ENCODE measurements at regions not wholly inside any gene's neighbourhood (a gene's known extent, or its start where the extent isn't known, plus 50 kb on each side); places are given as distances from the start of the nearest gene placed in this dataset.

DNA sequence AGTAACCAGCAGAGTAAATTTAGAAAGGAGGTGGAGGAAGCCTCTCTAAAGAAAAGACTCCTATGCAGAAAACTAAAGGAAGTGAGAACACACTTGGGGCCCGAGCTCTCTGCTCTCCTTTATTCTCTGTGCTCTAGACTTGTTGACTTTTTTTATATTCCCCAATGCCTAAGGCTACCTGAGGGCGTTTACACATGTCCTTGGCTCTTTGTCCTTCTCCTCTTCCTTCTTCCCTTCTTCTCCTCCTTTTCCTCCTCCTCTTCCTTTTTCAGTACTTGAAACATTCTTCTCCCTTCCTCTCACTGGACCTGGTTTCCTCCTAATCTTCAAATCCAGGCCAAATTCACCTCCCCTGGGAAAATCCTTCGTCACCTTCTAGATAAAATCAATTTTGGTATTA lies 256.4 kb upstream of the TRPC7 start:
- no peak for ATAC-seq (ENCODE audit: insufficient read depth, low read depth)
- H3K9me3 ChIP-seq (ENCODE audit: insufficient read depth, low read length, severe bottlenecking) = no peaks in the 10 kb centered on the region
- no peak for DNase-seq
- no peaks in the 10 kb centered on the region for H3K4me1 ChIP-seq (ENCODE audit: insufficient read depth, low read length)
- H4K20me1 ChIP-seq (ENCODE audit: insufficient read depth, low read length) = no peaks in the 10 kb centered on the region
- H3K4me2 ChIP-seq (ENCODE audit: insufficient read depth, low read length) = no peak overlapping the region
- H3K9ac ChIP-seq (ENCODE audit: low read depth, low read length) = no peak overlapping the region
- H3K27me3 ChIP-seq (ENCODE audit: insufficient read depth, low read length, poor library complexity) = no peaks in the 10 kb centered on the region
- no peak overlapping the region for H3K4me3 ChIP-seq (ENCODE audit: low read depth in 1 of 2, low read length in 2 of 2)
- no peaks in the 10 kb centered on the region for H3K79me2 ChIP-seq (ENCODE audit: insufficient read depth, low read length)
- no peak overlapping the region for H2AFZ ChIP-seq (ENCODE audit: low read depth, low read length)
- TF ChIP-seq, protein P1, sequence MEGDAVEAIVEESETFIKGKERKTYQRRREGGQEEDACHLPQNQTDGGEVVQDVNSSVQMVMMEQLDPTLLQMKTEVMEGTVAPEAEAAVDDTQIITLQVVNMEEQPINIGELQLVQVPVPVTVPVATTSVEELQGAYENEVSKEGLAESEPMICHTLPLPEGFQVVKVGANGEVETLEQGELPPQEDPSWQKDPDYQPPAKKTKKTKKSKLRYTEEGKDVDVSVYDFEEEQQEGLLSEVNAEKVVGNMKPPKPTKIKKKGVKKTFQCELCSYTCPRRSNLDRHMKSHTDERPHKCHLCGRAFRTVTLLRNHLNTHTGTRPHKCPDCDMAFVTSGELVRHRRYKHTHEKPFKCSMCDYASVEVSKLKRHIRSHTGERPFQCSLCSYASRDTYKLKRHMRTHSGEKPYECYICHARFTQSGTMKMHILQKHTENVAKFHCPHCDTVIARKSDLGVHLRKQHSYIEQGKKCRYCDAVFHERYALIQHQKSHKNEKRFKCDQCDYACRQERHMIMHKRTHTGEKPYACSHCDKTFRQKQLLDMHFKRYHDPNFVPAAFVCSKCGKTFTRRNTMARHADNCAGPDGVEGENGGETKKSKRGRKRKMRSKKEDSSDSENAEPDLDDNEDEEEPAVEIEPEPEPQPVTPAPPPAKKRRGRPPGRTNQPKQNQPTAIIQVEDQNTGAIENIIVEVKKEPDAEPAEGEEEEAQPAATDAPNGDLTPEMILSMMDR (IDR thresholded peaks at IDR 0.05; ENCODE audit: borderline replicate concordance, extremely low read depth, low read length, poor library complexity, severe bottlenecking) = no peak
- no peak for TF ChIP-seq EZH2 (IDR thresholded peaks at IDR 0.05; ENCODE audit: borderline replicate concordance, low read depth, low read length, severe bottlenecking)
- no peaks in the 10 kb centered on the region for H3K36me3 ChIP-seq (ENCODE audit: insufficient read depth, low read length)
- H3K27ac ChIP-seq (ENCODE audit: low read length) = no peak overlapping the region

DNA sequence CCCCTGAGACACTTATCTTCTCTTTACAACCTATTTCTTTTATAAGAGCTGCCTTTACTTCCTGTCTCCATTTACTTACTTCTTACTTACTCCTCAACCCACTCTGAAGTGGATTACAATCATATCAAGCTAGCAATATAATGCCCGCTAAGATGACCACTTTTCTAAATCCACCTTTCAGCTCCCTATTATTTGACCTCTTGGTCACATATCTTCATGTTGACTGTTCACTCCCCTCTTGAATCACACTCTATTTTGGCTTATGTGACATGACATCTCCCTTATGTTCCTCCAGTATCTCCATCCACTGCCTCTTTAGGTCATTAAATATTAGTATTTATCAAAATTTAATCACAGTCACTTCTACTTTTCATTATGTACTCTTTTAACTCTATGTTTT lies 255.3 kb upstream of the TRPC7 start:
- no peaks in the 10 kb centered on the region for H3K79me2 ChIP-seq (ENCODE audit: insufficient read depth, low read length)
- ATAC-seq (ENCODE audit: insufficient read depth, low read depth) (no peak), DNase-seq (no peak)
- H3K4me3 ChIP-seq (ENCODE audit: low read depth in 1 of 2, low read length in 2 of 2) = no peak overlapping the region
- no peaks in the 10 kb centered on the region for H3K36me3 ChIP-seq (ENCODE audit: insufficient read depth, low read length)
- H4K20me1 ChIP-seq (ENCODE audit: insufficient read depth, low read length) = no peaks in the 10 kb centered on the region
- no peaks in the 10 kb centered on the region for H3K27me3 ChIP-seq (ENCODE audit: insufficient read depth, low read length, poor library complexity)
- TF ChIP-seq EZH2 (IDR thresholded peaks at IDR 0.05; ENCODE audit: borderline replicate concordance, low read depth, low read length, severe bottlenecking) = no peak
- TF ChIP-seq, protein P1 (IDR thresholded peaks at IDR 0.05; ENCODE audit: borderline replicate concordance, extremely low read depth, low read length, poor library complexity, severe bottlenecking) = no peak
- no peak overlapping the region for H2AFZ ChIP-seq (ENCODE audit: low read depth, low read length)
- H3K4me1 ChIP-seq (ENCODE audit: insufficient read depth, low read length) = no peaks in the 10 kb centered on the region
- H3K4me2 ChIP-seq (ENCODE audit: insufficient read depth, low read length) = no peak overlapping the region
- no peak overlapping the region for H3K27ac ChIP-seq (ENCODE audit: low read length)
- H3K9ac ChIP-seq (ENCODE audit: low read depth, low read length) = no peak overlapping the region
- H3K9me3 ChIP-seq (ENCODE audit: insufficient read depth, low read length, severe bottlenecking) = no peaks in the 10 kb centered on the region

DNA sequence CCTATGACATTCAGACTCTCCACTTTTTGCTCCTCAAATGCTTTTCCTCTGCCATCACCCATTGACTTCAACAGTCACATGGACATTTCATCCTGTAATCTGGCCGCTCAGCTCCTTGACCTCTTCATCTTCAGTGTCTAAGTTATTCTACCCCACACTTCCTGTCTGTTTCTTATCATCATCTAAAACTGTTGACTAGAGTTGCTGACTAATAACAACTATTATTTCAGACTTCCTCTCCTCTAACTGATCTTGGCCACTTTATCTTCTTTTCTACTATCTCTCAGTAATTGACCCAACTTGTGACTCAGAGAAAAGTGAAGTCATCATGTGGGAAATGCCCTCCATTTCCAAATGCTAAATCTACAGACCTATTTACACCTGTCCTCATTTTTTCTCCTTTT lies 254.7 kb upstream of the TRPC7 start:
- H3K9me3 ChIP-seq (ENCODE audit: insufficient read depth, low read length, severe bottlenecking) = no peaks in the 10 kb centered on the region
- no peak overlapping the region for H3K4me3 ChIP-seq (ENCODE audit: low read depth in 1 of 2, low read length in 2 of 2)
- TF ChIP-seq, protein P1 (IDR thresholded peaks at IDR 0.05; ENCODE audit: borderline replicate concordance, extremely low read depth, low read length, poor library complexity, severe bottlenecking) = no peak
- no peak for TF ChIP-seq EZH2 (IDR thresholded peaks at IDR 0.05; ENCODE audit: borderline replicate concordance, low read depth, low read length, severe bottlenecking)
- no peaks in the 10 kb centered on the region for H3K79me2 ChIP-seq (ENCODE audit: insufficient read depth, low read length)
- H3K4me2 ChIP-seq (ENCODE audit: insufficient read depth, low read length) = no peak overlapping the region
- H3K4me1 ChIP-seq (ENCODE audit: insufficient read depth, low read length) = no peaks in the 10 kb centered on the region
- no peak overlapping the region for H2AFZ ChIP-seq (ENCODE audit: low read depth, low read length)
- ATAC-seq (ENCODE audit: insufficient read depth, low read depth) = no peak
- H3K36me3 ChIP-seq (ENCODE audit: insufficient read depth, low read length) = no peaks in the 10 kb centered on the region
- H3K27me3 ChIP-seq (ENCODE audit: insufficient read depth, low read length, poor library complexity) = no peaks in the 10 kb centered on the region
- H4K20me1 ChIP-seq (ENCODE audit: insufficient read depth, low read length) = no peaks in the 10 kb centered on the region
- DNase-seq = no peak
- no peak overlapping the region for H3K9ac ChIP-seq (ENCODE audit: low read depth, low read length)
- no peak overlapping the region for H3K27ac ChIP-seq (ENCODE audit: low read length)

DNA sequence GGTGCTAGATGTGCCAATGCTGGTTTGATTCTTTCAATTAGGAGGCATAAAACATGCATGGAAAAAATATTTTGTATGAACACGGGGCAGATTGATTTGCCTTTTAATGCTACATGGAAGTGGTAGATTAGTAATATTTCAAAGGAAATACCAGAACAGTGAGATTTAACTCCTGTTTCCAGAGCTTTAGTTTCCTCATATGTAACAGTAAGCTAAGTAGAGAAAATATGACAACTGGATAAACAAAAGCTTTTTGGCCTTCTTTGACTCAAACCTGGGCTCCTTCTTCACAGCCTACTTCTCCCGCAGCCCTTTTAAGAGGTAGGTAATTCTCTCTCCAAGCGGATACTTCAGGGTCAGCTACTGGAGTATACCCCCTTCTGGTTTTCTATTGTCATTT lies 254.2 kb upstream of the TRPC7 start:
- no peak overlapping the region for H3K9ac ChIP-seq (ENCODE audit: low read depth, low read length)
- no peak overlapping the region for H3K4me2 ChIP-seq (ENCODE audit: insufficient read depth, low read length)
- no peak overlapping the region for H3K27ac ChIP-seq (ENCODE audit: low read length)
- DNase-seq = no peak
- H3K9me3 ChIP-seq (ENCODE audit: insufficient read depth, low read length, severe bottlenecking) = no peaks in the 10 kb centered on the region
- H3K27me3 ChIP-seq (ENCODE audit: insufficient read depth, low read length, poor library complexity) = no peaks in the 10 kb centered on the region
- H4K20me1 ChIP-seq (ENCODE audit: insufficient read depth, low read length) = no peaks in the 10 kb centered on the region
- no peak overlapping the region for H2AFZ ChIP-seq (ENCODE audit: low read depth, low read length)
- TF ChIP-seq, protein P1 (IDR thresholded peaks at IDR 0.05; ENCODE audit: borderline replicate concordance, extremely low read depth, low read length, poor library complexity, severe bottlenecking) = no peak
- TF ChIP-seq EZH2 (IDR thresholded peaks at IDR 0.05; ENCODE audit: borderline replicate concordance, low read depth, low read length, severe bottlenecking) = no peak
- no peaks in the 10 kb centered on the region for H3K36me3 ChIP-seq (ENCODE audit: insufficient read depth, low read length)
- no peak for ATAC-seq (ENCODE audit: insufficient read depth, low read depth)
- no peaks in the 10 kb centered on the region for H3K79me2 ChIP-seq (ENCODE audit: insufficient read depth, low read length)
- H3K4me1 ChIP-seq (ENCODE audit: insufficient read depth, low read length) = no peaks in the 10 kb centered on the region
- H3K4me3 ChIP-seq (ENCODE audit: low read depth in 1 of 2, low read length in 2 of 2) = no peak overlapping the region

Data from DND-41 (cell line).